GM23338 (cell line): ENCODE measurements at regions not wholly inside any gene's neighbourhood (a gene's known extent, or its start where the extent isn't known, plus 50 kb on each side); places are given as distances from the start of the nearest gene placed in this dataset.

ENCODE experiments used
- ATAC-seq: fragments of 200-7000 bp; cut with Tn5 transposase; 3 replicates; pipeline ENCODE4 v1.9.1; 2020
- DNase-seq: peaks from one replicate; pipeline ENCODE4 v3.0.0-alpha.2; 2015; ENCODE audit warnings: low spot score
- H2AFZ ChIP-seq: fragments of 200-600 bp; sonication (generic); 2 replicates; pipeline ENCODE4 v1.8.0; 2016; ENCODE audit warnings: antibody characterized with exemption, mild to moderate bottlenecking, moderate library complexity
- H3F3A ChIP-seq: fragments of 200-600 bp; sonication (generic); replicated peaks from 2 replicates; pipeline ENCODE4 v1.8.0; 2017; ENCODE audit warnings: antibody characterized with exemption, mixed run types, low read depth
- H3K27ac ChIP-seq: fragments of 200-600 bp; sonication (generic); 2 replicates; pipeline ENCODE4 v1.6.1; 2016; ENCODE audit warnings: low read depth
- H3K27me3 ChIP-seq: fragments of 200-600 bp; sonication (generic); 2 replicates; pipeline ENCODE4 v1.8.0; 2016; ENCODE audit warnings: mild to moderate bottlenecking, mixed run types, moderate library complexity; ENCODE audit not compliant: insufficient read depth
- H3K36me3 ChIP-seq: fragments of 200-600 bp; sonication (generic); 2 replicates; pipeline ENCODE4 v1.8.0; 2016; ENCODE audit warnings: mild to moderate bottlenecking; ENCODE audit not compliant: insufficient read depth
- H3K4me1 ChIP-seq: fragments of 200-600 bp; sonication (generic); 2 replicates; pipeline ENCODE4 v1.8.0; 2016; ENCODE audit warnings: mild to moderate bottlenecking, moderate library complexity; ENCODE audit not compliant: insufficient read depth
- H3K4me2 ChIP-seq: fragments of 200-600 bp; sonication (generic); 2 replicates; pipeline ENCODE4 v1.7.1; 2017; ENCODE audit warnings: mixed run types
- H3K4me3 ChIP-seq: fragments of 200-600 bp; sonication (generic); 2 replicates; pipeline ENCODE4 v1.6.1; 2016; ENCODE audit warnings: mixed run types
- H3K79me2 ChIP-seq: fragments of 200-600 bp; sonication (generic); replicated peaks from 2 replicates; pipeline ENCODE4 v1.8.0; 2017; ENCODE audit warnings: mild to moderate bottlenecking; ENCODE audit not compliant: insufficient read depth
- H3K9me2 ChIP-seq: fragments of 200-600 bp; sonication (generic); 2 replicates; pipeline ENCODE4 v1.8.0; 2017; ENCODE audit not compliant: insufficient read depth
- H4K20me1 ChIP-seq: fragments of 200-600 bp; sonication (generic); replicated peaks from 2 replicates; pipeline ENCODE4 v1.8.0; 2017; ENCODE audit warnings: mild to moderate bottlenecking; ENCODE audit not compliant: insufficient read depth
- H3K27ac Mint-ChIP-seq: 2 replicates; pipeline ENCODE4 v1.8.0; 2020; ENCODE audit warnings: inconsistent platforms, mild to moderate bottlenecking, moderate library complexity, mixed read lengths
- H3K27me3 Mint-ChIP-seq: 3 replicates; pipeline ENCODE4 v1.8.0; 2022; ENCODE audit warnings: low read depth, mild to moderate bottlenecking, moderate library complexity, mixed read lengths, inconsistent platforms; ENCODE audit not compliant: insufficient read depth, poor library complexity
- H3K36me3 Mint-ChIP-seq: 3 replicates; pipeline ENCODE4 v1.8.0; 2021; ENCODE audit warnings: low read depth, mild to moderate bottlenecking, inconsistent platforms, moderate library complexity, mixed read lengths
- H3K4me1 Mint-ChIP-seq: 3 replicates; pipeline ENCODE4 v1.8.0; 2020; ENCODE audit warnings: mild to moderate bottlenecking, inconsistent platforms, mixed read lengths
- H3K4me3 Mint-ChIP-seq: 3 replicates; pipeline ENCODE4 v1.8.0; 2021; ENCODE audit warnings: moderate library complexity, mild to moderate bottlenecking, inconsistent platforms, mixed read lengths
- H3K9me3 Mint-ChIP-seq: 3 replicates; pipeline ENCODE4 v1.8.0; 2020; ENCODE audit warnings: moderate library complexity, mild to moderate bottlenecking, inconsistent platforms, mixed read lengths
- CREB1 ChIP-seq: fragments of 250-450 bp; sonication (Bioruptor Pico); IDR thresholded peaks from 2 replicates; pipeline ENCODE4 v1.5.0; 2020; ENCODE audit warnings: low read depth, mild to moderate bottlenecking, moderate library complexity
- EZH2 ChIP-seq: fragments of 200-600 bp; sonication (generic); IDR thresholded peaks from one replicate; pipeline ENCODE4 v1.8.0; 2017; ENCODE audit warnings: antibody characterized with exemption, mild to moderate bottlenecking, low read depth; ENCODE audit not compliant: unreplicated experiment
- EZH2phosphoT487 ChIP-seq: fragments of 200-600 bp; sonication (generic); IDR thresholded peaks from one replicate; pipeline ENCODE4 v1.8.1; 2018; ENCODE audit warnings: antibody characterized with exemption; ENCODE audit not compliant: unreplicated experiment
- JUNB ChIP-seq: IDR thresholded peaks from one replicate; pipeline ENCODE4 v1.6.1; 2016; ENCODE audit warnings: antibody characterized with exemption; ENCODE audit not compliant: unreplicated experiment
- POLR2AphosphoS5 ChIP-seq: IDR thresholded peaks from 2 replicates; pipeline ENCODE4 v1.6.1; 2016; ENCODE audit warnings: antibody characterized with exemption, low read depth
- STAT1 ChIP-seq: IDR thresholded peaks from one replicate; pipeline ENCODE4 v1.6.1; 2016; ENCODE audit warnings: antibody characterized with exemption; ENCODE audit not compliant: unreplicated experiment
- ZNF114 ChIP-seq: fragments of 250-450 bp; sonication (Bioruptor Pico); IDR thresholded peaks from 2 replicates; pipeline ENCODE4 v1.5.0; 2020; ENCODE audit warnings: mild to moderate bottlenecking, moderate library complexity
- TF ChIP-seq, protein P1 (sequence below): IDR thresholded peaks from 2 replicates; pipeline ENCODE4 v1.6.1; 2016; ENCODE audit warnings: antibody characterized with exemption
- TF ChIP-seq, protein P2 (sequence below), 2 experiments: fragments of 200-600 bp in 1 of 2; sonication (generic) in 1 of 2; conservative IDR thresholded peaks; 2 replicates each; pipeline versions ENCODE4 v1.5.1 to v1.6.1; 2016 to 2017; ENCODE audit warnings: antibody characterized with exemption in 2 of 2, low read depth in 2 of 2, mild to moderate bottlenecking in 2 of 2, moderate library complexity in 1 of 2
- TF ChIP-seq, protein P3 (sequence below): IDR thresholded peaks from one replicate; pipeline ENCODE4 v1.6.1; 2018; ENCODE audit warnings: antibody characterized with exemption; ENCODE audit not compliant: unreplicated experiment
- TF ChIP-seq, protein P4 (sequence below): fragments of 250-450 bp; sonication (Bioruptor Pico); IDR thresholded peaks from 2 replicates; pipeline ENCODE4 v1.5.0; 2020; ENCODE audit warnings: mild to moderate bottlenecking, moderate library complexity

DNA sequence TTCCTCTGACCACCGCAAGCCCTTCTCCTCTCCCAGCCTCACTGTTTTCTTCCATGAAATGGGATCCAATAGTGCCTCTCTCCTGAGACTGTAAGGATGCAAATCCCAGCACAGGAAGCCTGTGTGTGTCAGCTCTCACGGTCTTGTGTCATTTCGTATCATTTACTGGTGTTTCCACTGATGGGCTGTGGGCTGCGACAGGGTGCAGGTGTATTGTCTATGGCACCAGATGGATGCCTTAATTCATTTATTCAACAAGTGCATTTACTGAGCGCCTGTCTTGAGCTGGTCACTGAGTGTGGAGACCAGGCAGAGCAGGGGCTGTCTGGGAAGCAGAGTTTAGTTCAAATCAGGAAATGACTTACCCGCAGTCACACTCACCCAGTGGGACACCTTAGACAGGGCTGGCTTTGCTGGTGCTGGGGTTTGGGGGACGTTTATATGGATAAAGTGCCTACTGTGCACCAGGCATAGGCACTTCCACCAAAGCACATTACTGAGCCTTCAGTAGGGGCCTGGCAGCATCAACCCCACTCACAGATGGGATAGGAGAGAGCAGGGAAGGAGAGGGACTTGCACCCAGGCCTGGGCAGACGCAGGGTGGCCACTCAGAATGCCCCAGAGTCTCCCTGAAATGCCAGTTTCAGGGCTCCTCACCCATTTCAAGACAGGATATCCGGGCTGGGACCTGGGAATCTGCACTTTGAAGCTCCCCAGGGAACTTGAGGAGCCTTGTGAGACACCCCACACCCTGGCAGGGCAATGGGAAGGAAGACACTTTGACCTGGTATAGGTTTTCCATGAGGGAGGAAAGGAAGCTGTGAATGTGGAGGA lies 398.9 kb downstream of the MATN1 start:
- TF ChIP-seq EZH2phosphoT487 = no peak
- TF ChIP-seq EZH2 = no peak
- TF ChIP-seq, protein P1, sequence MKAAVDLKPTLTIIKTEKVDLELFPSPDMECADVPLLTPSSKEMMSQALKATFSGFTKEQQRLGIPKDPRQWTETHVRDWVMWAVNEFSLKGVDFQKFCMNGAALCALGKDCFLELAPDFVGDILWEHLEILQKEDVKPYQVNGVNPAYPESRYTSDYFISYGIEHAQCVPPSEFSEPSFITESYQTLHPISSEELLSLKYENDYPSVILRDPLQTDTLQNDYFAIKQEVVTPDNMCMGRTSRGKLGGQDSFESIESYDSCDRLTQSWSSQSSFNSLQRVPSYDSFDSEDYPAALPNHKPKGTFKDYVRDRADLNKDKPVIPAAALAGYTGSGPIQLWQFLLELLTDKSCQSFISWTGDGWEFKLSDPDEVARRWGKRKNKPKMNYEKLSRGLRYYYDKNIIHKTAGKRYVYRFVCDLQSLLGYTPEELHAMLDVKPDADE = no peak
- TF ChIP-seq, protein P2, sequence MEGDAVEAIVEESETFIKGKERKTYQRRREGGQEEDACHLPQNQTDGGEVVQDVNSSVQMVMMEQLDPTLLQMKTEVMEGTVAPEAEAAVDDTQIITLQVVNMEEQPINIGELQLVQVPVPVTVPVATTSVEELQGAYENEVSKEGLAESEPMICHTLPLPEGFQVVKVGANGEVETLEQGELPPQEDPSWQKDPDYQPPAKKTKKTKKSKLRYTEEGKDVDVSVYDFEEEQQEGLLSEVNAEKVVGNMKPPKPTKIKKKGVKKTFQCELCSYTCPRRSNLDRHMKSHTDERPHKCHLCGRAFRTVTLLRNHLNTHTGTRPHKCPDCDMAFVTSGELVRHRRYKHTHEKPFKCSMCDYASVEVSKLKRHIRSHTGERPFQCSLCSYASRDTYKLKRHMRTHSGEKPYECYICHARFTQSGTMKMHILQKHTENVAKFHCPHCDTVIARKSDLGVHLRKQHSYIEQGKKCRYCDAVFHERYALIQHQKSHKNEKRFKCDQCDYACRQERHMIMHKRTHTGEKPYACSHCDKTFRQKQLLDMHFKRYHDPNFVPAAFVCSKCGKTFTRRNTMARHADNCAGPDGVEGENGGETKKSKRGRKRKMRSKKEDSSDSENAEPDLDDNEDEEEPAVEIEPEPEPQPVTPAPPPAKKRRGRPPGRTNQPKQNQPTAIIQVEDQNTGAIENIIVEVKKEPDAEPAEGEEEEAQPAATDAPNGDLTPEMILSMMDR (conservative IDR thresholded peaks at IDR 0.05; ENCODE audit: low read depth in 2 of 2) = no peak
- TF ChIP-seq JUNB = no peak
- TF ChIP-seq ZNF114 (CRISPR knock-in tag) = no peak
- no peak for TF ChIP-seq STAT1
- TF ChIP-seq, protein P3, sequence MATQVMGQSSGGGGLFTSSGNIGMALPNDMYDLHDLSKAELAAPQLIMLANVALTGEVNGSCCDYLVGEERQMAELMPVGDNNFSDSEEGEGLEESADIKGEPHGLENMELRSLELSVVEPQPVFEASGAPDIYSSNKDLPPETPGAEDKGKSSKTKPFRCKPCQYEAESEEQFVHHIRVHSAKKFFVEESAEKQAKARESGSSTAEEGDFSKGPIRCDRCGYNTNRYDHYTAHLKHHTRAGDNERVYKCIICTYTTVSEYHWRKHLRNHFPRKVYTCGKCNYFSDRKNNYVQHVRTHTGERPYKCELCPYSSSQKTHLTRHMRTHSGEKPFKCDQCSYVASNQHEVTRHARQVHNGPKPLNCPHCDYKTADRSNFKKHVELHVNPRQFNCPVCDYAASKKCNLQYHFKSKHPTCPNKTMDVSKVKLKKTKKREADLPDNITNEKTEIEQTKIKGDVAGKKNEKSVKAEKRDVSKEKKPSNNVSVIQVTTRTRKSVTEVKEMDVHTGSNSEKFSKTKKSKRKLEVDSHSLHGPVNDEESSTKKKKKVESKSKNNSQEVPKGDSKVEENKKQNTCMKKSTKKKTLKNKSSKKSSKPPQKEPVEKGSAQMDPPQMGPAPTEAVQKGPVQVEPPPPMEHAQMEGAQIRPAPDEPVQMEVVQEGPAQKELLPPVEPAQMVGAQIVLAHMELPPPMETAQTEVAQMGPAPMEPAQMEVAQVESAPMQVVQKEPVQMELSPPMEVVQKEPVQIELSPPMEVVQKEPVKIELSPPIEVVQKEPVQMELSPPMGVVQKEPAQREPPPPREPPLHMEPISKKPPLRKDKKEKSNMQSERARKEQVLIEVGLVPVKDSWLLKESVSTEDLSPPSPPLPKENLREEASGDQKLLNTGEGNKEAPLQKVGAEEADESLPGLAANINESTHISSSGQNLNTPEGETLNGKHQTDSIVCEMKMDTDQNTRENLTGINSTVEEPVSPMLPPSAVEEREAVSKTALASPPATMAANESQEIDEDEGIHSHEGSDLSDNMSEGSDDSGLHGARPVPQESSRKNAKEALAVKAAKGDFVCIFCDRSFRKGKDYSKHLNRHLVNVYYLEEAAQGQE = no peak
- no peak for TF ChIP-seq CREB1 (CRISPR knock-in tag)
- TF ChIP-seq, protein P4, sequence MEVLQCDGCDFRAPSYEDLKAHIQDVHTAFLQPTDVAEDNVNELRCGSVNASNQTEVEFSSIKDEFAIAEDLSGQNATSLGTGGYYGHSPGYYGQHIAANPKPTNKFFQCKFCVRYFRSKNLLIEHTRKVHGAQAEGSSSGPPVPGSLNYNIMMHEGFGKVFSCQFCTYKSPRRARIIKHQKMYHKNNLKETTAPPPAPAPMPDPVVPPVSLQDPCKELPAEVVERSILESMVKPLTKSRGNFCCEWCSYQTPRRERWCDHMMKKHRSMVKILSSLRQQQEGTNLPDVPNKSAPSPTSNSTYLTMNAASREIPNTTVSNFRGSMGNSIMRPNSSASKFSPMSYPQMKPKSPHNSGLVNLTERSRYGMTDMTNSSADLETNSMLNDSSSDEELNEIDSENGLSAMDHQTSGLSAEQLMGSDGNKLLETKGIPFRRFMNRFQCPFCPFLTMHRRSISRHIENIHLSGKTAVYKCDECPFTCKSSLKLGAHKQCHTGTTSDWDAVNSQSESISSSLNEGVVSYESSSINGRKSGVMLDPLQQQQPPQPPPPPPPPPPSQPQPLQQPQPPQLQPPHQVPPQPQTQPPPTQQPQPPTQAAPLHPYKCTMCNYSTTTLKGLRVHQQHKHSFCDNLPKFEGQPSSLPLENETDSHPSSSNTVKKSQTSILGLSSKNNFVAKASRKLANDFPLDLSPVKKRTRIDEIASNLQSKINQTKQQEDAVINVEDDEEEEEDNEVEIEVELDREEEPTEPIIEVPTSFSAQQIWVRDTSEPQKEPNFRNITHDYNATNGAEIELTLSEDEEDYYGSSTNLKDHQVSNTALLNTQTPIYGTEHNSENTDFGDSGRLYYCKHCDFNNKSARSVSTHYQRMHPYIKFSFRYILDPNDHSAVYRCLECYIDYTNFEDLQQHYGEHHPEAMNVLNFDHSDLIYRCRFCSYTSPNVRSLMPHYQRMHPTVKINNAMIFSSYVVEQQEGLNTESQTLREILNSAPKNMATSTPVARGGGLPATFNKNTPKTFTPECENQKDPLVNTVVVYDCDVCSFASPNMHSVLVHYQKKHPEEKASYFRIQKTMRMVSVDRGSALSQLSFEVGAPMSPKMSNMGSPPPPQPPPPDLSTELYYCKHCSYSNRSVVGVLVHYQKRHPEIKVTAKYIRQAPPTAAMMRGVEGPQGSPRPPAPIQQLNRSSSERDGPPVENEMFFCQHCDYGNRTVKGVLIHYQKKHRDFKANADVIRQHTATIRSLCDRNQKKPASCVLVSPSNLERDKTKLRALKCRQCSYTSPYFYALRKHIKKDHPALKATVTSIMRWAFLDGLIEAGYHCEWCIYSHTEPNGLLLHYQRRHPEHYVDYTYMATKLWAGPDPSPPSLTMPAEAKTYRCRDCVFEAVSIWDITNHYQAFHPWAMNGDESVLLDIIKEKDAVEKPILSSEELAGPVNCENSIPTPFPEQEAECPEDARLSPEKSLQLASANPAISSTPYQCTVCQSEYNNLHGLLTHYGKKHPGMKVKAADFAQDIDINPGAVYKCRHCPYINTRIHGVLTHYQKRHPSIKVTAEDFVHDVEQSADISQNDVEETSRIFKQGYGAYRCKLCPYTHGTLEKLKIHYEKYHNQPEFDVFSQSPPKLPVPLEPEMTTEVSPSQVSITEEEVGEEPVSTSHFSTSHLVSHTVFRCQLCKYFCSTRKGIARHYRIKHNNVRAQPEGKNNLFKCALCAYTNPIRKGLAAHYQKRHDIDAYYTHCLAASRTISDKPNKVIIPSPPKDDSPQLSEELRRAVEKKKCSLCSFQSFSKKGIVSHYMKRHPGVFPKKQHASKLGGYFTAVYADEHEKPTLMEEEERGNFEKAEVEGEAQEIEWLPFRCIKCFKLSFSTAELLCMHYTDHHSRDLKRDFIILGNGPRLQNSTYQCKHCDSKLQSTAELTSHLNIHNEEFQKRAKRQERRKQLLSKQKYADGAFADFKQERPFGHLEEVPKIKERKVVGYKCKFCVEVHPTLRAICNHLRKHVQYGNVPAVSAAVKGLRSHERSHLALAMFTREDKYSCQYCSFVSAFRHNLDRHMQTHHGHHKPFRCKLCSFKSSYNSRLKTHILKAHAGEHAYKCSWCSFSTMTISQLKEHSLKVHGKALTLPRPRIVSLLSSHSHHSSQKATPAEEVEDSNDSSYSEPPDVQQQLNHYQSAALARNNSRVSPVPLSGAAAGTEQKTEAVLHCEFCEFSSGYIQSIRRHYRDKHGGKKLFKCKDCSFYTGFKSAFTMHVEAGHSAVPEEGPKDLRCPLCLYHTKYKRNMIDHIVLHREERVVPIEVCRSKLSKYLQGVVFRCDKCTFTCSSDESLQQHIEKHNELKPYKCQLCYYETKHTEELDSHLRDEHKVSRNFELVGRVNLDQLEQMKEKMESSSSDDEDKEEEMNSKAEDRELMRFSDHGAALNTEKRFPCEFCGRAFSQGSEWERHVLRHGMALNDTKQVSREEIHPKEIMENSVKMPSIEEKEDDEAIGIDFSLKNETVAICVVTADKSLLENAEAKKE = no peak
- no peak for TF ChIP-seq POLR2AphosphoS5
- Mint-ChIP-seq H3K27ac (no peak overlapping the region), H3K27me3 (peaks cover 12% of the 10 kb centered on the region), H3K36me3 (no peaks in the 10 kb centered on the region), H3K4me3 (no peak overlapping the region), H3K4me1 (no peaks in the 10 kb centered on the region; the same call in 2 of the 3 replicates), H3K9me3 (no peaks in the 10 kb centered on the region)
- no peak overlapping the region for H3K4me2 ChIP-seq
- no peak overlapping the region for H3K27ac ChIP-seq
- no peaks in the 10 kb centered on the region for H3F3A ChIP-seq
- no peak for DNase-seq
- no peak overlapping the region for H3K4me3 ChIP-seq
- no peaks in the 10 kb centered on the region for H3K36me3 ChIP-seq
- no peaks in the 10 kb centered on the region for H3K79me2 ChIP-seq
- H3K4me1 ChIP-seq = no peaks in the 10 kb centered on the region
- H4K20me1 ChIP-seq = no peaks in the 10 kb centered on the region
- no peaks in the 10 kb centered on the region for H3K27me3 ChIP-seq
- no peaks in the 10 kb centered on the region for H3K9me2 ChIP-seq
- no peak for ATAC-seq
- H2AFZ ChIP-seq = no peak overlapping the region
